Ishikawa (cell line): ENCODE measurements at regions not wholly inside any gene's neighbourhood (a gene's known extent, or its start where the extent isn't known, plus 50 kb on each side); places are given as distances from the start of the nearest gene placed in this dataset.

ENCODE experiments used
- CEBPB ChIP-seq: IDR thresholded peaks from 2 replicates; pipeline ENCODE4 v1.6.1; 2012
- EP300 ChIP-seq: IDR thresholded peaks from 2 replicates; pipeline ENCODE4 v1.6.1; 2012; ENCODE audit warnings: borderline replicate concordance
- MAX ChIP-seq: IDR thresholded peaks from 2 replicates; pipeline ENCODE4 v1.6.1; 2012
- NFIC ChIP-seq: IDR thresholded peaks from 2 replicates; pipeline ENCODE4 v1.6.1; 2012
- TAF1 ChIP-seq: IDR thresholded peaks from 2 replicates; pipeline ENCODE4 v1.6.1; 2012; ENCODE audit warnings: low read depth, mild to moderate bottlenecking

GRCh38 chr12:17680220-17680619 is 409.8 kb downstream of the RERGL start:
- TF ChIP-seq CEBPB (no peak), NFIC (no peak), EP300 (no peak), MAX (no peak), TAF1 (no peak)
